Suprapubic skin (tissue), 4 donors: ENCODE measurements at regions not wholly inside any gene's neighbourhood (a gene's known extent, or its start where the extent isn't known, plus 50 kb on each side); places are given as distances from the start of the nearest gene placed in this dataset.

Experiments
- DNase-seq, 2 donors: peaks; one replicate each; pipeline ENCODE4 v3.0.0-alpha.2; 2019; ENCODE audit warnings: low spot score in 2 of 2
- H3K27ac ChIP-seq: fragments of 200-600 bp; sonication (generic); one replicate; pipeline ENCODE4 v1.5.1; 2019
- H3K27me3 ChIP-seq: fragments of 200-600 bp; sonication (generic); one replicate; pipeline ENCODE4 v1.5.1; 2019
- H3K36me3 ChIP-seq: fragments of 200-600 bp; sonication (generic); one replicate; pipeline ENCODE4 v1.5.1; 2019
- H3K4me1 ChIP-seq: fragments of 200-600 bp; sonication (generic); one replicate; pipeline ENCODE4 v1.5.1; 2019
- H3K4me3 ChIP-seq: fragments of 200-600 bp; sonication (generic); one replicate; pipeline ENCODE4 v1.5.1; 2019; ENCODE audit warnings: mild to moderate bottlenecking
- H3K9me3 ChIP-seq: fragments of 200-600 bp; sonication (generic); one replicate; pipeline ENCODE4 v1.5.1; 2019
- EP300 ChIP-seq: sonication (generic); formaldehyde crosslinking; IDR thresholded peaks from one replicate; pipeline ENCODE4 v1.6.1; 2017; ENCODE audit warnings: antibody characterized with exemption
- POLR2A ChIP-seq, 2 donors: fragments of 450-650 bp; IDR thresholded peaks; one replicate each; pipeline ENCODE4 v1.6.1; 2017; ENCODE audit warnings: antibody characterized with exemption in 2 of 2, mild to moderate bottlenecking in 2 of 2, moderate library complexity in 2 of 2
- POLR2AphosphoS5 ChIP-seq, 3 donors: sonication (generic); formaldehyde crosslinking; IDR thresholded peaks; one replicate each; pipeline ENCODE4 v1.6.1; 2017; ENCODE audit warnings: antibody characterized with exemption in 3 of 3
- WGBS: methylation state at CpG from one replicate; pipeline ENCODE4 v1.1.5; 2018; 5-methylcytosine and 5-hydroxymethylcytosine counted together
- TF ChIP-seq, protein P1 (sequence below), 2 donors: fragments of 200-600 bp in 1 of 2; fragments of 450-650 bp in 1 of 2; sonication (generic) in 1 of 2; IDR thresholded peaks; one replicate each; pipeline ENCODE4 v1.5.1; 2016 to 2019; ENCODE audit warnings: antibody characterized with exemption in 2 of 2, mild to moderate bottlenecking in 1 of 2, moderate library complexity in 1 of 2

DNA sequence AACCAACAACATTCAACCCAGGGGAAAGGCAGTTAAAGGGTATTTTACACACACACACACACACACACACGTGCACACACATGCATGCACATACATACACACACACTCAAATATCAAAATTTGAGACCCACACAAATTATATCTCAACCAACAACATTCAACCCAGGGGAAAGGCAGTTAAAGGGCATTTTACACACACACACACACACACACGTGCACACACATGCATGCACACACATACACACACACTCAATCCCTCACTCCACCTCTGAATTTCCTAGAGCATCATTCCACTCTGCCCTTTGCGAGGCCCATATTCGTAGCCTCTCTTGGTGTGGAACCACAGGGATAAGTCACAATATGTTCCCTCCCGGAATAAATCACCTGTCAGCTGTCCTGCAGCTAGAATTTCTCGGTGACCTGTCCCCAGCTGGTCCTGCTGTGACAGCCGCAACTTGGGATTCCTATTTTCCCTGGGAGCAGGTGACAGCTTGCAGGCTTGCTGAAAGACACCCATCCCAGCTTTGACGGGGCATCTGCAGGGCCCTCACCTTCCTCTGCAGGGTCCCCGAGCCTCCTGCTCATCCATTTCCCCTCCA lies 122.7 kb downstream of the PSMG1 start:
- WGBS = 93% methylated on average over 8 of the region's 9 CpGs
- TF ChIP-seq, protein P1, sequence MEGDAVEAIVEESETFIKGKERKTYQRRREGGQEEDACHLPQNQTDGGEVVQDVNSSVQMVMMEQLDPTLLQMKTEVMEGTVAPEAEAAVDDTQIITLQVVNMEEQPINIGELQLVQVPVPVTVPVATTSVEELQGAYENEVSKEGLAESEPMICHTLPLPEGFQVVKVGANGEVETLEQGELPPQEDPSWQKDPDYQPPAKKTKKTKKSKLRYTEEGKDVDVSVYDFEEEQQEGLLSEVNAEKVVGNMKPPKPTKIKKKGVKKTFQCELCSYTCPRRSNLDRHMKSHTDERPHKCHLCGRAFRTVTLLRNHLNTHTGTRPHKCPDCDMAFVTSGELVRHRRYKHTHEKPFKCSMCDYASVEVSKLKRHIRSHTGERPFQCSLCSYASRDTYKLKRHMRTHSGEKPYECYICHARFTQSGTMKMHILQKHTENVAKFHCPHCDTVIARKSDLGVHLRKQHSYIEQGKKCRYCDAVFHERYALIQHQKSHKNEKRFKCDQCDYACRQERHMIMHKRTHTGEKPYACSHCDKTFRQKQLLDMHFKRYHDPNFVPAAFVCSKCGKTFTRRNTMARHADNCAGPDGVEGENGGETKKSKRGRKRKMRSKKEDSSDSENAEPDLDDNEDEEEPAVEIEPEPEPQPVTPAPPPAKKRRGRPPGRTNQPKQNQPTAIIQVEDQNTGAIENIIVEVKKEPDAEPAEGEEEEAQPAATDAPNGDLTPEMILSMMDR (IDR thresholded peaks at IDR 0.05) = no peak
- TF ChIP-seq POLR2AphosphoS5 (IDR thresholded peaks at IDR 0.05) = no peak
- TF ChIP-seq POLR2A (IDR thresholded peaks at IDR 0.05) = no peak
- no peak for TF ChIP-seq EP300
- Histone ChIP-seq H3K27me3 (no peaks in the 10 kb centered on the region), H3K4me1 (peaks cover 27% of the 10 kb centered on the region), H3K36me3 (no peaks in the 10 kb centered on the region), H3K4me3 (no peak overlapping the region), H3K9me3 (no peaks in the 10 kb centered on the region), H3K27ac (no peak overlapping the region)
- no peak for DNase-seq

DNA sequence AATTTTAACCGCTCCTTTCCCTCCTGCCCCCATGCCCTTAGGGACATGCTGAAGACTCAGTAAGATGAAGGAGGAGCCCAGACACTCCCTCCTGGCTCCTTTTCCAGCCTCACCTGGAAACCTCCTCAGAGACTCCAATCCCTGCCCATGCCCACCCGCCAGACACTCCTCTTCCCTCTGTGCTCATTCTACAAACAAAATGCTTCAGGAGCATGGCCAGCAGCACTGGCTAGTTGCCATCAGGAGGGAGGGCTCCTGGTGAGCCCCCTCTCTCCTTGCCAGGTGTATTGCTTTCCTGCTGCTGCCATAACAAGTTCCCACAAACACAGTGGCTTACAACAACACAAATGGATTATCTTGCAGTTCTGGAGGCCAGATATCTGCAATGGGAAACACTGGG lies 126.1 kb downstream of the PSMG1 start:
- Histone ChIP-seq H3K36me3 (no peaks in the 10 kb centered on the region), H3K4me3 (no peak overlapping the region), H3K9me3 (no peaks in the 10 kb centered on the region), H3K4me1 (peaks cover 40% of the 10 kb centered on the region), H3K27me3 (no peaks in the 10 kb centered on the region), H3K27ac (peak overlapping the region; percentile 11)
- TF ChIP-seq, protein P1 (IDR thresholded peaks at IDR 0.05) = no peak
- TF ChIP-seq POLR2AphosphoS5 (IDR thresholded peaks at IDR 0.05) = no peak
- no peak for TF ChIP-seq EP300
- TF ChIP-seq POLR2A (IDR thresholded peaks at IDR 0.05) = no peak
- no peak for DNase-seq
- 67% methylated on average over 2 of the region's 2 CpGs for WGBS

DNA sequence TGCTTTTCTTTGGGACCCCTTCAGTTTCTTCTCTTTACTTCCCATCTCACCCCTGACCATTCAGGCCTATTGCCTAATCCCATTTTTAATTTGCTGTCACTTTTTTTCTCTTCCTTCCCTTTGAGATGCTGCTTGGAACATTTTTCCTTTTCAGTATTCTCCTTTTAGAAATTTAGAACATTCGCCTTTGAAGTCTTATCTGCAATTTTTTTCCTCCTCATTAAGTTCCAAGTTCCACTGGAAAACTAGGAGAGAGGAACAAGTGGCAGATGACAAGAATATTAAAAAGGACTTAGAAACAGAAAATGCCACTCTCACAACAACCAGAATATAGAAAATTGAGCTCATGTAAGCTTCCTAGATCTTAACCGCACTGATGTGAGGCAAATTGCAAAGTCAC lies 126.6 kb downstream of the PSMG1 start:
- TF ChIP-seq, protein P1 (IDR thresholded peaks at IDR 0.05) = no peak
- TF ChIP-seq EP300 = no peak
- TF ChIP-seq POLR2AphosphoS5 (IDR thresholded peaks at IDR 0.05) = no peak
- TF ChIP-seq POLR2A (IDR thresholded peaks at IDR 0.05) = no peak

DNA sequence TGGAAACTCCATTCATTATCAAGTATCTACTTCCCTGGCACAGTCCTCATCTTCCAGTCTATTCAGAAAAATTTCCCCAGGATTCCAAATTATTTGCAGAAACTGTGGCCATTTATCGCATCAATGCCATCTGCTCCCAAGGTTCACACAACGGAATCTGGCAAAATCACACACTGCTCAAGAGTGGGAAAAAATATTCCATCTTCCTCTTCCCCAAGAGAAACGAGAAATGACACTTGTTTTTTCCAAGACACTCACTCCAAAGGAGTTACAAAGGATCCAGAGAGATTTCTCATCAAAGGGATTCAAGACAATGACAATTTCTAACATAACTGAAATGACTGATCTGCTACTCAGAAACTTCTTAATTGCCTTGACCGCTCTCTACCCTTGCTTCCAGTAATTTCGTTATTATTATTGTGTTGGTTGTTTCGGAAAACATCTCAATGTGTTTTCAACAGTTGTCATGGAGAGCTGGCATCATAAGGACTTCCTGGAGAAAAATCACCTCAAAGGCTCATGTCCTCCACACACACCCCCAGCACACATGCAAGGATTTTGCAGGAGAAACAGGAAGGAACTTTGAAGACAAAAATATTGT lies 128.0 kb downstream of the PSMG1 start:
- no peak overlapping the region for H3K4me3 ChIP-seq
- H3K36me3 ChIP-seq = no peaks in the 10 kb centered on the region
- DNase-seq = no peak
- peaks cover 56% of the 10 kb centered on the region for H3K4me1 ChIP-seq
- 38% methylated on average over 6 of the region's 6 CpGs for WGBS
- H3K27ac ChIP-seq = peak overlapping the region; percentile 39
- no peaks in the 10 kb centered on the region for H3K27me3 ChIP-seq
- H3K9me3 ChIP-seq = no peaks in the 10 kb centered on the region
- no peak for TF ChIP-seq POLR2AphosphoS5 (IDR thresholded peaks at IDR 0.05)
- TF ChIP-seq, protein P1 (IDR thresholded peaks at IDR 0.05) = no peak

More for the DNA sequence above, 126.6 kb downstream of the PSMG1 start:
- 61% methylated on average over 2 of the region's 2 CpGs for WGBS
- no peaks in the 10 kb centered on the region for H3K27me3 ChIP-seq
- peaks cover 43% of the 10 kb centered on the region for H3K4me1 ChIP-seq
- no peaks in the 10 kb centered on the region for H3K9me3 ChIP-seq
- no peaks in the 10 kb centered on the region for H3K36me3 ChIP-seq
- no peak overlapping the region for H3K27ac ChIP-seq
- no peak overlapping the region for H3K4me3 ChIP-seq
- DNase-seq = no peak

DNA sequence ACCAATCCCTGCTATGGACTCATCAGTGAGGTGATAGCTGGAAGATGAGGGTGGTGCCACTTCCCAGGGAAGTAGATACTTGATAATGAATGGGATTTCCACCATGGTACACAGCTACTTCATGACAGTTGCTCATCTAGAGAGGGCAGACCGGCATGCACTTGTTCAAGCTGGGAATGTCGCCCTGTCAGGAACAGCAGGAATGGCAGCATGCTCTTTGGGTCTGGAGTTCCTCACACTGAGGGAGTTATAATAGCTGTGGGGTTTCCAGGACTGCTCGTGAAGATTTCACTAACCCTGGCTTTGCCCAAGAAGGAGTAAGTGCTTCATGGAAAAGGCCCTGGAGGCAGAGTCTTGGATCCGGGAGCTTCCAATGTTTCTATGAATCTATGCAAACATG lies 129.2 kb downstream of the PSMG1 start:
- TF ChIP-seq POLR2A (IDR thresholded peaks at IDR 0.05) (no peak), EP300 (no peak), POLR2AphosphoS5 (IDR thresholded peaks at IDR 0.05) (no peak)
- TF ChIP-seq, protein P1 (IDR thresholded peaks at IDR 0.05) = no peak
- H3K27ac ChIP-seq = peak overlapping the region; percentile 39

More for the DNA sequence above, 129.2 kb downstream of the PSMG1 start:
- Histone ChIP-seq H3K4me1 (peaks cover 56% of the 10 kb centered on the region), H3K36me3 (no peaks in the 10 kb centered on the region), H3K4me3 (no peak overlapping the region), H3K9me3 (no peaks in the 10 kb centered on the region), H3K27me3 (no peaks in the 10 kb centered on the region)
- WGBS = 59% methylated on average over 4 of the region's 4 CpGs
- no peak for DNase-seq
